ENCODE measurements at regions not wholly inside any gene's neighbourhood (a gene's known extent, or its start where the extent isn't known, plus 50 kb on each side); places are given as distances from the start of the nearest gene placed in this dataset.

- Mint-ChIP-seq H3K4me3 (no peak overlapping the region), H3K27ac (no peak overlapping the region), H3K4me1 (ENCODE audit: low read depth) (peaks cover 10% of the 10 kb centered on the region), H3K9me3 (peaks cover 4% of the 10 kb centered on the region; the same call in 1 of the 2 replicates), H3K27me3 (ENCODE audit: insufficient read depth) (peaks cover 2% of the 10 kb centered on the region), H3K36me3 (ENCODE audit: low read depth) (peaks cover 6% of the 10 kb centered on the region)
- no peak for DNase-seq
- no peak for TF ChIP-seq CTCF (IDR thresholded peaks at IDR 0.05)
These were observed 188.0 kb upstream of the PGRMC2 start for GRCh38 chr4:128475597-128475996.

- no peak for DNase-seq
- Mint-ChIP-seq H3K36me3 (ENCODE audit: low read depth) (peaks cover 6% of the 10 kb centered on the region), H3K4me1 (ENCODE audit: low read depth) (peaks cover 26% of the 10 kb centered on the region), H3K27ac (no peak overlapping the region), H3K27me3 (ENCODE audit: insufficient read depth) (peaks cover 2% of the 10 kb centered on the region), H3K9me3 (peaks cover 4% of the 10 kb centered on the region; the same call in 1 of the 2 replicates), H3K4me3 (no peak overlapping the region)
- TF ChIP-seq CTCF (IDR thresholded peaks at IDR 0.05): no peak
These were observed 184.0 kb upstream of the PGRMC2 start for GRCh38 chr4:128471576-128471975.

- peaks cover 6% of the 10 kb centered on the region for H3K36me3 Mint-ChIP-seq (ENCODE audit: low read depth)
- peaks cover 2% of the 10 kb centered on the region for H3K27me3 Mint-ChIP-seq (ENCODE audit: insufficient read depth)
- peaks cover 4% of the 10 kb centered on the region; the same call in 1 of the 2 replicates for H3K9me3 Mint-ChIP-seq
- H3K4me1 Mint-ChIP-seq (ENCODE audit: low read depth): peaks cover 26% of the 10 kb centered on the region
- no peak overlapping the region for H3K27ac Mint-ChIP-seq
- no peak for DNase-seq
- no peak overlapping the region for H3K4me3 Mint-ChIP-seq
- TF ChIP-seq CTCF (IDR thresholded peaks at IDR 0.05): no peak
These were observed 183.0 kb upstream of the PGRMC2 start for GRCh38 chr4:128470492-128471053.

- Mint-ChIP-seq H3K9me3 (no peaks in the 10 kb centered on the region), H3K36me3 (ENCODE audit: low read depth) (no peaks in the 10 kb centered on the region), H3K27ac (peak overlapping the region; percentile 89), H3K4me3 (peak overlapping the region; percentile 82), H3K27me3 (ENCODE audit: insufficient read depth) (peaks cover 2% of the 10 kb centered on the region), H3K4me1 (ENCODE audit: low read depth) (peaks cover 26% of the 10 kb centered on the region)
- no peak for TF ChIP-seq CTCF (IDR thresholded peaks at IDR 0.05)
- DNase-seq: peak; percentile 97
These were observed 180.7 kb upstream of the PGRMC2 start for GRCh38 chr4:128468123-128468989.

GRCh38 chr4:128465523-128465922 is 177.9 kb upstream of the PGRMC2 start:
- Mint-ChIP-seq H3K27me3 (ENCODE audit: insufficient read depth) (no peaks in the 10 kb centered on the region), H3K4me3 (no peak overlapping the region), H3K27ac (no peak overlapping the region), H3K36me3 (ENCODE audit: low read depth) (no peaks in the 10 kb centered on the region), H3K4me1 (ENCODE audit: low read depth) (peaks cover 16% of the 10 kb centered on the region), H3K9me3 (no peaks in the 10 kb centered on the region)
- no peak for DNase-seq
- no peak for TF ChIP-seq CTCF (IDR thresholded peaks at IDR 0.05)

Data from HFFc6 (cell line).